Tibial artery (tissue), 4 donors: ENCODE measurements at regions not wholly inside any gene's neighbourhood (a gene's known extent, or its start where the extent isn't known, plus 50 kb on each side); places are given as distances from the start of the nearest gene placed in this dataset.

Source experiments
- DNase-seq, 2 donors: peaks; one replicate each; pipeline ENCODE4 v3.0.0-alpha.2; 2019
- H3K27ac ChIP-seq, 2 donors: fragments of 200-600 bp; sonication (generic) in 1 of 2; 1 replicate in 1 of 2; 2 replicates in 1 of 2; pipeline ENCODE4 v1.5.1; 2018 to 2019; ENCODE audit warnings: mild to moderate bottlenecking in 1 of 2
- H3K27me3 ChIP-seq, 2 donors: fragments of 200-600 bp; sonication (generic) in 1 of 2; one replicate each; pipeline versions ENCODE4 v1.5.1 to v1.6.0; 2016 to 2019
- H3K36me3 ChIP-seq, 3 donors: fragments of 200-600 bp; sonication (generic) in 2 of 3; one replicate each; pipeline ENCODE4 v1.5.1; 2016 to 2019; ENCODE audit warnings: mild to moderate bottlenecking in 2 of 3
- H3K4me1 ChIP-seq, 4 donors: fragments of 200-600 bp; sonication (generic) in 2 of 4; 1 replicate in 3 of 4; 2 replicates in 1 of 4; pipeline ENCODE4 v1.5.1; 2016 to 2019
- H3K4me3 ChIP-seq, 2 donors: fragments of 200-600 bp; sonication (generic) in 1 of 2; 1 replicate in 1 of 2; 2 replicates in 1 of 2; pipeline ENCODE4 v1.5.1; 2018 to 2019; ENCODE audit warnings: mild to moderate bottlenecking in 2 of 2
- H3K9me3 ChIP-seq, 3 donors: fragments of 200-600 bp; sonication (generic) in 1 of 3; one replicate each; pipeline ENCODE4 v1.5.1; 2016 to 2019
- intact Hi-C: fragments of 100-400 bp; cut with DNase I; formaldehyde crosslinking; loops from one replicate; pipeline ENCODE4 v1.15.0; 2023; ENCODE audit warnings: low total_unique reads
- TF ChIP-seq, protein P1 (sequence below), 2 experiments: fragments of 200-600 bp in 1 of 2; fragments of 450-650 bp in 1 of 2; IDR thresholded peaks; one replicate each; pipeline ENCODE4 v1.5.1; 2017 to 2019; ENCODE audit warnings: antibody characterized with exemption in 2 of 2, mild to moderate bottlenecking in 1 of 2, moderate library complexity in 1 of 2

DNA sequence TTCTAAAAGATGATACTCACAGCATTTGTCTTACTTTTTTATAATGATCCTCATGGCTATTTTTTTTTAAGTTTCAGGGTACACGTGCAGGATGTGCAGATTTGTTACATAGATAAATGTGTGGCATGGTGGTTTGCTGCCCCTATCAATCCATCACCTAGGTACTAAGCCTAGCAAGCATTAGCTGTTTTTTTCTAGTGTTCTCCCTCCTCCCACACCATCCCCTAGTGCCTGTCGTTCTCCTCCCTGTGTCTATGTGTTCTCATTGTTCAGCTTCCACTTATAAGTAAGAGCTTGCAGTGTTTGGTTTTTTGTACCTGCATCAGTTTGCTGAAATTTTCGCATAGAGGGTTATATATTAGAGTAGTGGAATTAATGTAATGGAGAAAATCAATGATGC is 189.1 kb upstream of the CDH12 start:
- no peaks in the 10 kb centered on the region for H3K9me3 ChIP-seq
- H3K4me1 ChIP-seq = no peaks in the 10 kb centered on the region
- no peak overlapping the region for H3K27ac ChIP-seq
- DNase-seq = no peak
- no peaks in the 10 kb centered on the region for H3K27me3 ChIP-seq
- H3K4me3 ChIP-seq = no peak overlapping the region
- intact Hi-C loops = no loop called here
- TF ChIP-seq, protein P1, sequence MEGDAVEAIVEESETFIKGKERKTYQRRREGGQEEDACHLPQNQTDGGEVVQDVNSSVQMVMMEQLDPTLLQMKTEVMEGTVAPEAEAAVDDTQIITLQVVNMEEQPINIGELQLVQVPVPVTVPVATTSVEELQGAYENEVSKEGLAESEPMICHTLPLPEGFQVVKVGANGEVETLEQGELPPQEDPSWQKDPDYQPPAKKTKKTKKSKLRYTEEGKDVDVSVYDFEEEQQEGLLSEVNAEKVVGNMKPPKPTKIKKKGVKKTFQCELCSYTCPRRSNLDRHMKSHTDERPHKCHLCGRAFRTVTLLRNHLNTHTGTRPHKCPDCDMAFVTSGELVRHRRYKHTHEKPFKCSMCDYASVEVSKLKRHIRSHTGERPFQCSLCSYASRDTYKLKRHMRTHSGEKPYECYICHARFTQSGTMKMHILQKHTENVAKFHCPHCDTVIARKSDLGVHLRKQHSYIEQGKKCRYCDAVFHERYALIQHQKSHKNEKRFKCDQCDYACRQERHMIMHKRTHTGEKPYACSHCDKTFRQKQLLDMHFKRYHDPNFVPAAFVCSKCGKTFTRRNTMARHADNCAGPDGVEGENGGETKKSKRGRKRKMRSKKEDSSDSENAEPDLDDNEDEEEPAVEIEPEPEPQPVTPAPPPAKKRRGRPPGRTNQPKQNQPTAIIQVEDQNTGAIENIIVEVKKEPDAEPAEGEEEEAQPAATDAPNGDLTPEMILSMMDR (IDR thresholded peaks at IDR 0.05) = no peak
- no peaks in the 10 kb centered on the region for H3K36me3 ChIP-seq

DNA sequence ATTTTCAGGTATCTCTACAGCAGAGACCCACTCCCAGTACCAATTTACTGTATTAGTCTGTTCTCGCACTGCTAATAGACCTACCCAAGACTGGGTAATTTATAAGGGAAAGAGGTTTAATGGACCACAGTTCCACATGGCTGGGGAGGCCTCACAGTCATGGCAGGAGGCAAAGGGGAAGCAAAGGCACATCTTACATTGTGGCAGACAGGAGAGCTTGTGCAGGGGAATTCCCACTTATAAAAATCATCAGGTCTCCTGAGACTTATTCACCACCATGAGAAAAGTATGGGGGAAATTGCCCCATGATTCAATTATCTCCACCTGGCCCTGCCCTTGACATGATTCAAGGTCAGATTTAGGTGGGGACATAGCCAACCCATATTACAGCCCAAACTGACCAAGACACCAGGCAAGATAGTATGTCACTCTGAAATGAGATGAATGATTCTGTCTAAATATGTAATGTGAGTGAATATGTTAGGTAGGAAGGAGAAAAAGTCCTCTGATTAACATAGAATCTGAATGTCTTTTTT is 182.5 kb upstream of the CDH12 start:
- no peaks in the 10 kb centered on the region for H3K36me3 ChIP-seq
- no peaks in the 10 kb centered on the region for H3K27me3 ChIP-seq
- H3K4me1 ChIP-seq = no peaks in the 10 kb centered on the region
- H3K9me3 ChIP-seq = no peaks in the 10 kb centered on the region
- intact Hi-C loops = no loop called here
- no peak overlapping the region for H3K27ac ChIP-seq
- DNase-seq = no peak
- no peak overlapping the region for H3K4me3 ChIP-seq
- TF ChIP-seq, protein P1 (IDR thresholded peaks at IDR 0.05) = no peak

DNA sequence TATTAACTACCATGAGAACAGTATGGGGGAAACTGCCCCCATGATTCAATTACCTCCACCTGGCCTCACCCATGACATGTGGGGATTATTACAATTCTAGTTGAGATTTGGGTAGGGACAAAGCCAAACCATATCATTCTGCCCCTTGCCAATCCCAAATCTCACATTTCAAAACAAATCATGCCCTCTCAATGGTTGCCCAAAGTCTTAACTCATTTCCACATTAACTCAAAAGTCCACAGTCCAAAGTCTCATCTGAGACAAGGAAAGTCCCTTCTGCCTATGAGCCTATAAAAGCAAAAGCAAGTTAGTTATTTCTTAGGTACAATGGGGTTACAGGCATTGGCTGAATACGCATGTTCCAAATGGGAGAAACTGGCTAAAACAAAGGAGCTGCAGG is 180.7 kb upstream of the CDH12 start:
- intact Hi-C loops = no loop called here
- H3K27me3 ChIP-seq = no peaks in the 10 kb centered on the region
- no peak overlapping the region for H3K27ac ChIP-seq
- no peaks in the 10 kb centered on the region for H3K9me3 ChIP-seq
- no peak overlapping the region for H3K4me3 ChIP-seq
- DNase-seq = no peak
- TF ChIP-seq, protein P1 (IDR thresholded peaks at IDR 0.05) = no peak
- H3K4me1 ChIP-seq = no peaks in the 10 kb centered on the region
- no peaks in the 10 kb centered on the region for H3K36me3 ChIP-seq

DNA sequence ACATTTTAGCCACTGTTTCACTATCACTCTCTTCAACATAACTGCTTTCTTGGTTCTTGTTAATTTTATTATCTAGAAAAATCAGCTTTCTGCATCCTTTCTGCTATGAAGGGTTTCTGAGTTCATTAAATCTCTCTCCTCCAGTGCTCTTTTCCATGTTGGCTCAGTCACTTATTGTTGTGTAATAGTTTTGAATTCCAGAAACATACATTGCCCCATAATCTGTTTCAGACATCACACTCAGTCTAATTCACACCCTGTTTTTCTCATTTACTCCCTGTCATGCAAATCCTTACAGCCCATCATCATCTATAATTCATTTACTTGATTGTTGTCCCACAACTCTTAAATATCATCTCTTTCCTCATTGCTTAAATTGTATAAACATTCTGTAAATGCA is 176.1 kb upstream of the CDH12 start:
- Histone ChIP-seq H3K36me3 (no peaks in the 10 kb centered on the region), H3K27ac (no peak overlapping the region), H3K27me3 (no peaks in the 10 kb centered on the region), H3K4me1 (no peaks in the 10 kb centered on the region), H3K4me3 (no peak overlapping the region), H3K9me3 (no peaks in the 10 kb centered on the region)
- intact Hi-C loops = no loop called here
- DNase-seq = no peak
- TF ChIP-seq, protein P1 (IDR thresholded peaks at IDR 0.05) = no peak

DNA sequence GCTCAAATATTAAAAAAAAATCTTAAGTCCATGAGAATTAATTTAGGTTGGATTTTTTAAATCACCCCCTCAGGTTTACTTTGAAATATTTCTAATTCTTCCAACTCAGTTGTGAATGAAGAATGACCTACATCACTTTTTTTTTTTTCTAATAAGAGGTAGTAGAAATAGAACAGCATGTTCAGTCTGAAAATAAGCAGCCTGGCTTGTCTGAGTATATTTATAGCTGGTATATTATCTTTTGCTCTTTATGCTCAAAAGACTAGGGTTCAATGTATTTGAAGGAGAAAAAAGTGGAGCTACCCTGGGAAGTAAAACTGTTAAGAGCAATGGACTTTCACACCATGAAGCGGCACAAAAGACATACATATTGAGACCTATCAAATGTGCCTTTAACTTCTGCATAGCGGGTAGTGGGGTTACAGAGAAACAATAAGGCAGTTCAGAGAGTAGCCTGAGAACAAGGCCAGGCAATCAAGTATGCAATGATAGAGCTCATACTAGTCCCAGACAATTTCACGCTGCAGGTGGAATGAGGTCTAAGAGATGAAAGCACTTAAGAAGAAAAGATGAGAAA is 175.4 kb upstream of the CDH12 start:
- Histone ChIP-seq H3K9me3 (no peaks in the 10 kb centered on the region), H3K36me3 (no peaks in the 10 kb centered on the region), H3K27me3 (no peaks in the 10 kb centered on the region), H3K4me1 (no peaks in the 10 kb centered on the region), H3K4me3 (no peak overlapping the region), H3K27ac (no peak overlapping the region)
- TF ChIP-seq, protein P1 (IDR thresholded peaks at IDR 0.05) = no peak
- intact Hi-C loops = no loop called here
- DNase-seq = no peak

DNA sequence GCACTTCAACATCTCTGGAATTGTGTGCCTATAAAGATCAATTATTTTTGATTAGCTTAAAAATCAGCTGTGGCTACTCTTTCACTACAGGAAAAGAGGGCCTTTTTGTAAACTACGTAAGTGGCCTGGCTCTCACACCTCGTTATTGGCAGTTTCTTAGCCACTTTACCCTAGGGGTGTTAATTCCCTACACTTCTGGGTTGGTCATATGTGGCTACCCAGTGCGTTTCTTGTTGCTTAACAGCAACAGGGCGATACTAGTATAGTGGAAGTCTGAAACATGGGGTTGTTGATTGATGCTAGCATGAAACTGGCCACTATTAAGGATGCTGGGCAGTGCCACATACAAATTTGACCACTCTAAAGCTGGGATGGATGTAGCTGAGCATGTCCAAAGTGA is 174.7 kb upstream of the CDH12 start:
- Histone ChIP-seq H3K36me3 (no peaks in the 10 kb centered on the region), H3K4me1 (no peaks in the 10 kb centered on the region), H3K9me3 (no peaks in the 10 kb centered on the region), H3K27ac (no peak overlapping the region), H3K27me3 (no peaks in the 10 kb centered on the region), H3K4me3 (no peak overlapping the region)
- TF ChIP-seq, protein P1 (IDR thresholded peaks at IDR 0.05) = no peak
- no peak for DNase-seq
- intact Hi-C loops = no loop called here
